ENCODE measurements at regions not wholly inside any gene's neighbourhood (a gene's known extent, or its start where the extent isn't known, plus 50 kb on each side); places are given as distances from the start of the nearest gene placed in this dataset.
"Not testable (repeated sequence)": the region's sequence is repeated elsewhere in the genome, so short reads cannot be mapped to it uniquely, and the experiment has no call there.

DNA sequence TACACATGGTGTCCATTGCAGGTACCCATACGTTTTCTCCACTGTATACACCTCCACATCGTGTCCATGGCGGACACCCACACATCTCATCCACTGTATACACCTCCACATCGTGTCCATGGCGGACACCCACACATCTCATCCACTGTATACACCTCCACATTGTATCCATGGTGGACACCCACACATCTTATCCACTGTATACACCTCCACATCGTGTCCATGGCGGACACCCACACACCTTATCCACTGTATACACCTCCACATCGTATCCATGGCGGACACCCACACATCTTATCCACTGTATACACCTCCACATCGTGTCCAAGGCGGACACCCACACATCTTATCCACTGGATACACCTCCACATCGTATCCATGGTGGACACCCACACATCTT lies 50.4 kb upstream of the TTC34 start:
- H3K36me3 ChIP-seq (ENCODE audit: low read depth, missing control alignments); H3K4me1 ChIP-seq; H3K27ac ChIP-seq; H3K9me3 ChIP-seq; H3K27me3 ChIP-seq; H3K4me3 ChIP-seq; intact Hi-C loops (cut with DNase I; ENCODE audit: low total_unique reads); DNase-seq: not testable (repeated sequence)
- WGBS, 2 donors: 92 to 93% methylated on average over 12 of the region's 12 CpGs

DNA sequence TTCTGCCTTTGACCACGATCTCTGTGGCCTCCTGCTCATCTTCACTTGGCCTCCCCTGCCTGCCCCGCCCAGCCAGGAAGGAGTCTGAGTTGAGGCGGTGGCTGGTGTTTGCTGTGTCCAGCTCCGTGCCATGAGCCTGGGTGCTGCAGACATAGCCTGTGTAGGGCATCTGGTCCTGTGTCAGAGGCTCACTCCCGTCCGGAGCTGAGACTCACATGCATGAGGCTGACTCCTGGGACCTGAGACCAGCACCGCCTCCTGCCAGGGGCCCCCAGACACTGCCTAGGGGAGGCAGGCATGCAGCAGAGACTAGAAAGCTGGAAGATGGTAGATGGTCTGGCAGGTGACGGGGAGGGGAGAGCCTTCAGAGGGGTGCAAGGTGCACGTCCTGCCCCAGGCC lies 52.2 kb upstream of the TTC34 start:
- 81 to 89% methylated on average over 9 of the region's 9 CpGs for WGBS, 2 donors
- no peaks in the 10 kb centered on the region for H3K36me3 ChIP-seq (ENCODE audit: low read depth, missing control alignments)
- H3K9me3 ChIP-seq: no peaks in the 10 kb centered on the region
- H3K4me1 ChIP-seq: no peaks in the 10 kb centered on the region
- intact Hi-C loops (cut with DNase I; ENCODE audit: low total_unique reads): no loop called here
- TF ChIP-seq, protein P1, sequence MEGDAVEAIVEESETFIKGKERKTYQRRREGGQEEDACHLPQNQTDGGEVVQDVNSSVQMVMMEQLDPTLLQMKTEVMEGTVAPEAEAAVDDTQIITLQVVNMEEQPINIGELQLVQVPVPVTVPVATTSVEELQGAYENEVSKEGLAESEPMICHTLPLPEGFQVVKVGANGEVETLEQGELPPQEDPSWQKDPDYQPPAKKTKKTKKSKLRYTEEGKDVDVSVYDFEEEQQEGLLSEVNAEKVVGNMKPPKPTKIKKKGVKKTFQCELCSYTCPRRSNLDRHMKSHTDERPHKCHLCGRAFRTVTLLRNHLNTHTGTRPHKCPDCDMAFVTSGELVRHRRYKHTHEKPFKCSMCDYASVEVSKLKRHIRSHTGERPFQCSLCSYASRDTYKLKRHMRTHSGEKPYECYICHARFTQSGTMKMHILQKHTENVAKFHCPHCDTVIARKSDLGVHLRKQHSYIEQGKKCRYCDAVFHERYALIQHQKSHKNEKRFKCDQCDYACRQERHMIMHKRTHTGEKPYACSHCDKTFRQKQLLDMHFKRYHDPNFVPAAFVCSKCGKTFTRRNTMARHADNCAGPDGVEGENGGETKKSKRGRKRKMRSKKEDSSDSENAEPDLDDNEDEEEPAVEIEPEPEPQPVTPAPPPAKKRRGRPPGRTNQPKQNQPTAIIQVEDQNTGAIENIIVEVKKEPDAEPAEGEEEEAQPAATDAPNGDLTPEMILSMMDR (IDR thresholded peaks at IDR 0.05): no peak
- TF ChIP-seq POLR2A (IDR thresholded peaks at IDR 0.05): no peak
- H3K27ac ChIP-seq: no peak overlapping the region
- DNase-seq: no peak
- H3K4me3 ChIP-seq: no peak overlapping the region
- H3K27me3 ChIP-seq: no peaks in the 10 kb centered on the region

- H3K36me3 ChIP-seq (ENCODE audit: low read depth, missing control alignments): no peaks in the 10 kb centered on the region
- no peak overlapping the region for H3K27ac ChIP-seq
- TF ChIP-seq, protein P1 (IDR thresholded peaks at IDR 0.05): no peak
- no peak for TF ChIP-seq POLR2A (IDR thresholded peaks at IDR 0.05)
- no peaks in the 10 kb centered on the region for H3K4me1 ChIP-seq
- no peaks in the 10 kb centered on the region for H3K27me3 ChIP-seq
- H3K4me3 ChIP-seq: no peak overlapping the region
- H3K9me3 ChIP-seq: no peaks in the 10 kb centered on the region
- intact Hi-C loops (cut with DNase I; ENCODE audit: low total_unique reads): no loop called here
- 79 to 87% methylated on average over 6 to 13 of the region's 13 CpGs for WGBS, 2 donors
- DNase-seq: no peak
Measured at GRCh38 chr1:2854151-2854550, 52.7 kb upstream of the TTC34 start.

DNA sequence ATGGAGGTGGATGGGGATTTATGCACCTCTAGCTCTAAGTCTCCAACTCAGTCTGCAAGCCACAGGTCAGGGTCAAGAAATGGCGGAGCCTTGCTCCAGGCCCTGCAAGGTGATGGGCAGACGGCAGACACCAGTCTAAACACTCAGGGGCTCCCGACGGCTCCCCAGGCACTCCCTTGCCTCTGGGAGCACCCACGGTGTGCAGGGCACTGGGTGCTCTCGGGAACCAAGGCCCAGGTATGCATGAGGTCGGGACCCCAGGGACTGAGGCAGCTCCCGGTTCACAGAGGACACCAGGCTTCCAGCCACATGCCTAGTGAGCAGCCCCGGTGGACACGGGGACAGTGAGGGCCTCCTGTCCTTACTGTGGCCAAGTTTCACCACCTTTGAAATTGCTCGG lies 53.1 kb upstream of the TTC34 start:
- no peak overlapping the region for H3K27ac ChIP-seq
- intact Hi-C loops (cut with DNase I; ENCODE audit: low total_unique reads): no loop called here

DNA sequence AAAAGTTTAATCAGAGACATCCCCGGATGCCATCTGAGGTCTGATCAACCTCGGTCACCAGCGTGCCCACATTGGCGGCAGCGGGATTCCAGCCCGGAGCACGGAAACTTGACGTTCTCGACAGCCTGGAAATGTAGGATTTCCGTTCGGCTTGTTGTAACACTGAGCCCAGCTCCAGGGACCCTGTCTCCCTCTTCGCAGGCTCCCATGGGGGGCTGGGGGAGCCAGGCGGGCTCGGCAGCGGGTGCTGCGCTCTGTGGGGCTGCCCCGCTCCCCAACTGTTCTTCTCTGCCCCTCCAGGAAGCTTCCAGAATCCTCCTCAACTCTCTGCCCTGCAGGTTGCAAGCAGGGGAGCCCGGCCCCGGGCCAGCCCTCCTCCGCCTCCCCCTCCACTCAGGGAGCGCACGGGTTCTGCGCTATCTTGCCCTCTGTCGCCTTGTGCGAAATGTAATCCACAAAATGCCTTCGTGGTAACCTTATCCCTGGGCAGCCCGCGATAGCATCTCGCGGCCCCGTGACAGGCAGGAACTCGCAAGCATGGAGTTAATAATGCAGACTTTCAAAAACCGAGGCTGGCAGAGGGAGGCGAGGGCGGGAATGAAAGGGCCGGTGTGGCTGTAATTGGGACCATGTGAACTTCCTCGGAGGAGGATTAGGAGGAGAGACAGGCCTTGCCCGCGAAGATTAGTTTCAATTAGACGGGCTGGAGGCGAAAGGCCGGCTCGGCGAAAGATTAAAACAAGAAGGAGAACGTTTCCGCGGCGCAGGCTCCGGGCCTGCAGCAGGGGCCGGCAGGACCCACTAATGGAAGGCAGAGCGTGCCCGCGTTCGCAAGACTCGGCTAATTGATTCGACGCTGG lies 53.9 kb upstream of the TTC34 start:
- H3K36me3 ChIP-seq (ENCODE audit: low read depth, missing control alignments): no peaks in the 10 kb centered on the region
- peak overlapping the region in 1 of 2 donors; percentile 34 for H3K4me3 ChIP-seq
- no peak overlapping the region for H3K27ac ChIP-seq
- WGBS, 2 donors: 34 to 40% methylated on average over 57 of the region's 57 CpGs
- H3K4me1 ChIP-seq: no peaks in the 10 kb centered on the region
- H3K9me3 ChIP-seq: no peaks in the 10 kb centered on the region
- H3K27me3 ChIP-seq: no peaks in the 10 kb centered on the region
- TF ChIP-seq, protein P1 (IDR thresholded peaks at IDR 0.05): no peak
- no peak for TF ChIP-seq POLR2A (IDR thresholded peaks at IDR 0.05)
- intact Hi-C loops (cut with DNase I; ENCODE audit: low total_unique reads): no loop called here
- DNase-seq: peak; percentile 30

More for the DNA sequence above, 53.1 kb upstream of the TTC34 start:
- H3K4me1 ChIP-seq: no peaks in the 10 kb centered on the region
- DNase-seq: no peak
- H3K4me3 ChIP-seq: no peak overlapping the region
- H3K9me3 ChIP-seq: no peaks in the 10 kb centered on the region
- no peak for TF ChIP-seq POLR2A (IDR thresholded peaks at IDR 0.05)
- TF ChIP-seq, protein P1 (IDR thresholded peaks at IDR 0.05): no peak
- H3K27me3 ChIP-seq: no peaks in the 10 kb centered on the region
- 63 to 86% methylated on average over 7 to 11 of the region's 11 CpGs for WGBS, 2 donors
- H3K36me3 ChIP-seq (ENCODE audit: low read depth, missing control alignments): no peaks in the 10 kb centered on the region

Data from testis (tissue), 2 donors.